ENCODE measurements at regions not wholly inside any gene's neighbourhood (a gene's known extent, or its start where the extent isn't known, plus 50 kb on each side); places are given as distances from the start of the nearest gene placed in this dataset.
"Not testable (repeated sequence)": the region's sequence is repeated elsewhere in the genome, so short reads cannot be mapped to it uniquely, and the experiment has no call there.

- DNase-seq = no peak
Observed at GRCh38 chr3:80705290-80705689, 937.5 kb upstream of the ROBO1 start.

GRCh38 chr3:80701349-80701748 lies 933.6 kb upstream of the ROBO1 start:
- no peak for DNase-seq

- DNase-seq = no peak
Observed at GRCh38 chr3:80697291-80697690, 929.5 kb upstream of the ROBO1 start.

GRCh38 chr3:80696280-80696679 lies 928.5 kb upstream of the ROBO1 start:
- DNase-seq = no peak

- DNase-seq = peak; percentile 3
Observed at GRCh38 chr3:80688814-80689213, 921.0 kb upstream of the ROBO1 start.

GRCh38 chr3:80682951-80683350 lies 915.2 kb upstream of the ROBO1 start:
- no peak for DNase-seq

- no peak for DNase-seq
Observed at GRCh38 chr3:80682235-80682634, 914.4 kb upstream of the ROBO1 start.

- DNase-seq = no peak
Observed at GRCh38 chr3:80677796-80678195, 910.0 kb upstream of the ROBO1 start.

GRCh38 chr3:80676866-80677265 lies 909.1 kb upstream of the ROBO1 start:
- no peak for DNase-seq

GRCh38 chr3:80676261-80676660 lies 908.5 kb upstream of the ROBO1 start:
- no peak for DNase-seq

- DNase-seq = no peak
Observed at GRCh38 chr3:80675790-80676189, 908.0 kb upstream of the ROBO1 start.

GRCh38 chr3:80668600-80669294 lies 900.9 kb upstream of the ROBO1 start:
- no peak for DNase-seq

GRCh38 chr3:80668100-80668499 lies 900.3 kb upstream of the ROBO1 start:
- DNase-seq = no peak

- no peak for DNase-seq
Observed at GRCh38 chr3:80663426-80663825, 895.6 kb upstream of the ROBO1 start.

GRCh38 chr3:80655216-80655615 lies 887.4 kb upstream of the ROBO1 start:
- no peak for DNase-seq

- no peak for DNase-seq
Observed at GRCh38 chr3:80649170-80649569, 881.4 kb upstream of the ROBO1 start.

GRCh38 chr3:80643421-80643820 lies 875.6 kb upstream of the ROBO1 start:
- DNase-seq = no peak

GRCh38 chr3:80618295-80619256 lies 850.8 kb upstream of the ROBO1 start:
- no peak for DNase-seq

GRCh38 chr3:80612366-80612765 lies 844.6 kb upstream of the ROBO1 start:
- no peak for DNase-seq

GRCh38 chr3:80608072-80608471 lies 840.3 kb upstream of the ROBO1 start:
- not testable (repeated sequence) for DNase-seq

- no peak for DNase-seq
Observed at GRCh38 chr3:80606073-80606472, 838.3 kb upstream of the ROBO1 start.

GRCh38 chr3:80601479-80601878 lies 833.7 kb upstream of the ROBO1 start:
- no peak for DNase-seq

GRCh38 chr3:80592792-80593191 lies 825.0 kb upstream of the ROBO1 start:
- DNase-seq = no peak

- DNase-seq = no peak
Observed at GRCh38 chr3:80586338-80586737, 818.5 kb upstream of the ROBO1 start.

All from RPMI8226 (cell line).